ENCODE measurements at regions not wholly inside any gene's neighbourhood (a gene's known extent, or its start where the extent isn't known, plus 50 kb on each side); places are given as distances from the start of the nearest gene placed in this dataset.

GRCh38 chr3:112735926-112736325, 95.0 kb upstream of the CCDC80 start:
- H3K36me3 ChIP-seq (ENCODE audit: control insufficient read depth in 1 of 2, insufficient read depth in 2 of 2, low read length in 2 of 2): no peaks in the 10 kb centered on the region
- POLR2A ChIA-PET: interaction anchor here (1.8 kb wide), 1 partner anchor 243 kb away, joined by 8 read pairs; no protein-coding TSS in a partner anchor
- H3K4me2 ChIP-seq (ENCODE audit: low read length): no peak overlapping the region
- no peak for TF ChIP-seq ELF1 (IDR thresholded peaks at IDR 0.05; ENCODE audit: borderline replicate concordance, low read depth)
- no peak for TF ChIP-seq SP1 (IDR thresholded peaks at IDR 0.05; ENCODE audit: low read depth)
- no peak for TF ChIP-seq SRF (IDR thresholded peaks at IDR 0.05; ENCODE audit: low read depth)
- TF ChIP-seq POLR2A (IDR thresholded peaks at IDR 0.05; ENCODE audit: borderline replicate concordance, extremely low read depth, insufficient read depth, insufficient read length): no peak
- TF ChIP-seq, protein P1, sequence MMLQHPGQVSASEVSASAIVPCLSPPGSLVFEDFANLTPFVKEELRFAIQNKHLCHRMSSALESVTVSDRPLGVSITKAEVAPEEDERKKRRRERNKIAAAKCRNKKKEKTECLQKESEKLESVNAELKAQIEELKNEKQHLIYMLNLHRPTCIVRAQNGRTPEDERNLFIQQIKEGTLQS (IDR thresholded peaks at IDR 0.05): no peak
- no peak for TF ChIP-seq EZH2phosphoT487 (IDR thresholded peaks at IDR 0.05; ENCODE audit: borderline replicate concordance)
- TF ChIP-seq SIN3A (IDR thresholded peaks at IDR 0.05; ENCODE audit: low read depth): no peak
- TF ChIP-seq ZBTB33 (IDR thresholded peaks at IDR 0.05; ENCODE audit: extremely low read depth, insufficient replicate concordance, low read length): no peak
- TF ChIP-seq JUND (IDR thresholded peaks at IDR 0.05): no peak
- no peak for TF ChIP-seq REST (IDR thresholded peaks at IDR 0.05; ENCODE audit: low read depth)
- TF ChIP-seq CTCF (IDR thresholded peaks at IDR 0.05 in 2 of 3, conservative IDR thresholded peaks at IDR 0.05 in 1 of 3; ENCODE audit: borderline replicate concordance in 1 of 3, insufficient read depth in 1 of 3, low read depth in 2 of 3, low read length in 2 of 3): no peak
- no peak for TF ChIP-seq RAD21 (IDR thresholded peaks at IDR 0.05; ENCODE audit: low read depth)
- TF ChIP-seq ZNF274 (IDR thresholded peaks at IDR 0.05; ENCODE audit: low read depth, low read length): no peak
- TF ChIP-seq CEBPB (IDR thresholded peaks at IDR 0.05; ENCODE audit: low read depth): no peak
- no peak for TF ChIP-seq TCF7L2 (IDR thresholded peaks at IDR 0.05; ENCODE audit: borderline replicate concordance, extremely low read depth, insufficient read depth, insufficient read length)
- TF ChIP-seq, protein P2, sequence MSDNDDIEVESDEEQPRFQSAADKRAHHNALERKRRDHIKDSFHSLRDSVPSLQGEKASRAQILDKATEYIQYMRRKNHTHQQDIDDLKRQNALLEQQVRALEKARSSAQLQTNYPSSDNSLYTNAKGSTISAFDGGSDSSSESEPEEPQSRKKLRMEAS (IDR thresholded peaks at IDR 0.05): no peak
- TF ChIP-seq EZH2 (IDR thresholded peaks at IDR 0.05): no peak
- no peak for TF ChIP-seq CBX3 (IDR thresholded peaks at IDR 0.05; ENCODE audit: low read depth)
- TF ChIP-seq EGR1 (IDR thresholded peaks at IDR 0.05; ENCODE audit: low read depth): no peak
- TF ChIP-seq YY1 (IDR thresholded peaks at IDR 0.05; ENCODE audit: extremely low read depth, insufficient replicate concordance, low read depth, low read length): no peak
- RAD21 ChIA-PET (ENCODE audit: low non-redundant PET in 1 of 2, low total read pairs in 2 of 2, uncharacterized antibody in 2 of 2, unreplicated experiment in 2 of 2): interaction anchor here in 1 of 2 experiments (1.7 kb wide), 1 partner anchor 81 kb away, joined by 4 read pairs; no protein-coding TSS in a partner anchor
- CTCF ChIA-PET: interaction anchor here (0.5 to 3.7 kb wide), 4 partner anchors 12 to 404 kb away, joined by 3 to 28 read pairs (median 22); no protein-coding TSS in a partner anchor
- no peaks in the 10 kb centered on the region for H3K79me2 ChIP-seq (ENCODE audit: insufficient read depth, low read length)
- H3K27ac ChIP-seq (ENCODE audit: low read depth, low read length): no peak overlapping the region
- H2AFZ ChIP-seq (ENCODE audit: low read depth, low read length, poor library complexity, severe bottlenecking): no peak overlapping the region
- no peaks in the 10 kb centered on the region for H3K27me3 ChIP-seq (ENCODE audit: insufficient read depth, low read length)
- H3K9me3 ChIP-seq (ENCODE audit: control insufficient read depth in 1 of 2, insufficient read depth in 1 of 2, low read depth in 1 of 2, low read length in 2 of 2): no peaks in the 10 kb centered on the region
- H3K9me2 ChIP-seq (ENCODE audit: insufficient read depth): no peaks in the 10 kb centered on the region
- DNase-seq (ENCODE audit: low read depth, low spot score) (no peak), ATAC-seq (no peak)
- no TSS peak for BruUV-seq (replicated peaks)
- peaks cover 0 to 7% of the 10 kb centered on the region in 2 experiments; a peak in 2 of 4 replicates for H3K4me1 ChIP-seq (ENCODE audit: control insufficient read depth in 1 of 2, insufficient read depth in 2 of 2, low read length in 2 of 2)
- intact Hi-C loops (cut with micrococcal nuclease): loop anchor here (2.0 kb wide), 2 partner anchors 79 to 93 kb away; no protein-coding TSS in a partner anchor
- no peak overlapping the region for H3K4me3 ChIP-seq (replicated peaks in 1 of 2; ENCODE audit: low read depth in 1 of 2, low read length in 2 of 2)
- no peaks in the 10 kb centered on the region for H4K20me1 ChIP-seq (ENCODE audit: insufficient read depth)
- H3K9ac ChIP-seq (ENCODE audit: low read length): no peak overlapping the region
